H9 (cell line): ENCODE measurements at regions not wholly inside any gene's neighbourhood (a gene's known extent, or its start where the extent isn't known, plus 50 kb on each side); places are given as distances from the start of the nearest gene placed in this dataset.

ENCODE experiments used
- DNase-seq: peaks from one replicate; pipeline ENCODE4 v3.0.0-alpha.2; 2017
- H2AFZ ChIP-seq: one replicate; pipeline ENCODE4 v1.6.1; 2013; ENCODE audit warnings: mild to moderate bottlenecking, low read length, control low read depth, moderate library complexity
- H2AK5ac ChIP-seq: 2 replicates; pipeline ENCODE4 v1.6.1; 2013; ENCODE audit warnings: low read length, control low read depth, mixed read lengths; ENCODE audit not compliant: insufficient read length
- H2BK120ac ChIP-seq: one replicate; pipeline ENCODE4 v1.6.1; 2013; ENCODE audit warnings: low read depth, mild to moderate bottlenecking, low read length, control low read depth, inconsistent platforms; ENCODE audit not compliant: poor library complexity, severe bottlenecking
- H2BK12ac ChIP-seq: 2 replicates; pipeline ENCODE4 v1.6.1; 2013; ENCODE audit warnings: low read length, control low read depth, mixed read lengths, low read depth; ENCODE audit not compliant: insufficient read length
- H2BK15ac ChIP-seq: 2 replicates; pipeline ENCODE4 v1.6.1; 2013; ENCODE audit warnings: low read depth, low read length, control low read depth
- H2BK20ac ChIP-seq: one replicate; pipeline ENCODE4 v1.6.1; 2013; ENCODE audit warnings: low read depth, mild to moderate bottlenecking, low read length, control low read depth, inconsistent platforms; ENCODE audit not compliant: poor library complexity, severe bottlenecking
- H2BK5ac ChIP-seq: 2 replicates; pipeline ENCODE4 v1.6.1; 2013; ENCODE audit warnings: low read length, control low read depth, mixed read lengths; ENCODE audit not compliant: insufficient read length
- H3K14ac ChIP-seq: 2 replicates; pipeline ENCODE4 v1.6.1; 2013; ENCODE audit warnings: low read length, control low read depth; ENCODE audit not compliant: insufficient read depth
- H3K18ac ChIP-seq: 2 replicates; pipeline ENCODE4 v1.6.1; 2013; ENCODE audit warnings: low read depth, mild to moderate bottlenecking, mixed read lengths, low read length, control low read depth; ENCODE audit not compliant: insufficient read length
- H3K23ac ChIP-seq: 2 replicates; pipeline ENCODE4 v1.6.1; 2013; ENCODE audit warnings: low read length, control low read depth, mixed read lengths, low read depth; ENCODE audit not compliant: insufficient read length
- H3K23me2 ChIP-seq: 2 replicates; pipeline ENCODE4 v1.6.1; 2013; ENCODE audit warnings: low read depth, mild to moderate bottlenecking, mixed read lengths, low read length, control low read depth; ENCODE audit not compliant: insufficient read length, poor library complexity, severe bottlenecking
- H3K27ac ChIP-seq: 2 replicates; pipeline ENCODE4 v1.5.1; 2013; ENCODE audit warnings: low read length, control low read depth, mixed read lengths, low read depth; ENCODE audit not compliant: insufficient read length
- H3K27me3 ChIP-seq: 2 replicates; pipeline ENCODE4 v1.6.1; 2013; ENCODE audit warnings: low read length, control low read depth, inconsistent platforms; ENCODE audit not compliant: insufficient read depth
- H3K4ac ChIP-seq: 2 replicates; pipeline ENCODE4 v1.6.1; 2013; ENCODE audit warnings: low read depth, mild to moderate bottlenecking, control low read depth, inconsistent platforms, low read length, moderate library complexity
- H3K4me1 ChIP-seq: 2 replicates; pipeline ENCODE4 v1.6.1; 2013; ENCODE audit warnings: low read length, control low read depth, inconsistent platforms; ENCODE audit not compliant: insufficient read depth
- H3K4me2 ChIP-seq: 2 replicates; pipeline ENCODE4 v1.6.1; 2013; ENCODE audit warnings: low read length, control low read depth, mixed read lengths; ENCODE audit not compliant: insufficient read length, insufficient read depth
- H3K56ac ChIP-seq: 2 replicates; pipeline ENCODE4 v1.6.1; 2013; ENCODE audit warnings: low read depth, mild to moderate bottlenecking, mixed read lengths, low read length, control low read depth; ENCODE audit not compliant: insufficient read length
- H3K79me1 ChIP-seq: 2 replicates; pipeline ENCODE4 v1.6.1; 2013; ENCODE audit warnings: low read depth, mild to moderate bottlenecking, moderate library complexity, low read length, control low read depth, inconsistent platforms; ENCODE audit not compliant: insufficient read depth, poor library complexity, severe bottlenecking
- H3K79me2 ChIP-seq: 2 replicates; pipeline ENCODE4 v1.6.1; 2013; ENCODE audit warnings: low read length, control low read depth, inconsistent platforms; ENCODE audit not compliant: insufficient read depth
- H3K9ac ChIP-seq: 2 replicates; pipeline ENCODE4 v1.6.1; 2013; ENCODE audit warnings: low read length, control low read depth, mixed read lengths; ENCODE audit not compliant: insufficient read length; ENCODE audit errors: extremely low read depth
- H3K9me3 ChIP-seq: one replicate; pipeline ENCODE4 v1.6.1; 2013; ENCODE audit warnings: low read depth, low read length, inconsistent platforms; ENCODE audit not compliant: control insufficient read depth
- H3T11ph ChIP-seq: one replicate; pipeline ENCODE4 v1.6.1; 2013; ENCODE audit warnings: mild to moderate bottlenecking, low read length, control low read depth, inconsistent platforms
- H4K20me1 ChIP-seq: one replicate; pipeline ENCODE4 v1.6.1; 2013; ENCODE audit not compliant: control insufficient read depth, insufficient read length, insufficient read depth
- H4K5ac ChIP-seq: 2 replicates; pipeline ENCODE4 v1.6.1; 2013; ENCODE audit warnings: low read depth, mild to moderate bottlenecking, mixed read lengths, low read length, control low read depth; ENCODE audit not compliant: insufficient read length
- H4K8ac ChIP-seq: replicated peaks from 2 replicates; pipeline ENCODE4 v1.6.1; 2013; ENCODE audit warnings: low read length, control low read depth, mixed read lengths, low read depth; ENCODE audit not compliant: insufficient read length
- H4K91ac ChIP-seq: 2 replicates; pipeline ENCODE4 v1.6.1; 2013; ENCODE audit warnings: low read depth, mild to moderate bottlenecking, moderate library complexity, mixed read lengths, low read length, control low read depth; ENCODE audit not compliant: insufficient read length
- H3K27ac Mint-ChIP-seq, 3 experiments: 2 replicates in 2 of 3; 3 replicates in 1 of 3; pipeline ENCODE4 v1.8.0; 2020 to 2021; ENCODE audit warnings: mixed read lengths in 3 of 3, mild to moderate bottlenecking in 1 of 3, moderate library complexity in 1 of 3
- H3K27me3 Mint-ChIP-seq: 2 replicates; pipeline ENCODE4 v1.8.0; 2021; ENCODE audit warnings: low read depth, mild to moderate bottlenecking, moderate library complexity, mixed read lengths
- H3K36me3 Mint-ChIP-seq, 3 experiments: 2 replicates in 2 of 3; 3 replicates in 1 of 3; pipeline ENCODE4 v1.8.0; 2020 to 2021; ENCODE audit warnings: low read depth in 3 of 3, mixed read lengths in 3 of 3; ENCODE audit not compliant: insufficient read depth in 1 of 3
- H3K4me1 Mint-ChIP-seq, 2 experiments: 2 replicates each; pipeline ENCODE4 v1.8.0; 2020; ENCODE audit warnings: mixed read lengths in 2 of 2
- H3K4me3 Mint-ChIP-seq, 2 experiments: 2 replicates in 1 of 2; 3 replicates in 1 of 2; pipeline ENCODE4 v1.8.0; 2020 to 2021; ENCODE audit warnings: mild to moderate bottlenecking in 2 of 2, mixed read lengths in 2 of 2, moderate library complexity in 1 of 2
- H3K9me3 Mint-ChIP-seq, 2 experiments: 2 replicates in 1 of 2; 3 replicates in 1 of 2; pipeline ENCODE4 v1.8.0; 2020; ENCODE audit warnings: mild to moderate bottlenecking in 2 of 2, mixed read lengths in 2 of 2, moderate library complexity in 1 of 2
- CTCF ChIP-seq: fragments of 200-600 bp; sonication (generic); conservative IDR thresholded peaks from 3 replicates; pipeline ENCODE4 v1.8.0; 2021; ENCODE audit warnings: antibody characterized with exemption, mild to moderate bottlenecking
- WGBS: extraction: QIAGEN DNeasy Blood & Tissue Kit; methylation state at CpG from one replicate; pipeline ENCODE4 v1.1.7; 2013; ENCODE audit warnings: missing lambda C conversion rate, low lambda C conversion rate, mixed read lengths; ENCODE audit not compliant: insufficient read length; ENCODE audit errors: extremely low coverage; 5-methylcytosine and 5-hydroxymethylcytosine counted together

DNA sequence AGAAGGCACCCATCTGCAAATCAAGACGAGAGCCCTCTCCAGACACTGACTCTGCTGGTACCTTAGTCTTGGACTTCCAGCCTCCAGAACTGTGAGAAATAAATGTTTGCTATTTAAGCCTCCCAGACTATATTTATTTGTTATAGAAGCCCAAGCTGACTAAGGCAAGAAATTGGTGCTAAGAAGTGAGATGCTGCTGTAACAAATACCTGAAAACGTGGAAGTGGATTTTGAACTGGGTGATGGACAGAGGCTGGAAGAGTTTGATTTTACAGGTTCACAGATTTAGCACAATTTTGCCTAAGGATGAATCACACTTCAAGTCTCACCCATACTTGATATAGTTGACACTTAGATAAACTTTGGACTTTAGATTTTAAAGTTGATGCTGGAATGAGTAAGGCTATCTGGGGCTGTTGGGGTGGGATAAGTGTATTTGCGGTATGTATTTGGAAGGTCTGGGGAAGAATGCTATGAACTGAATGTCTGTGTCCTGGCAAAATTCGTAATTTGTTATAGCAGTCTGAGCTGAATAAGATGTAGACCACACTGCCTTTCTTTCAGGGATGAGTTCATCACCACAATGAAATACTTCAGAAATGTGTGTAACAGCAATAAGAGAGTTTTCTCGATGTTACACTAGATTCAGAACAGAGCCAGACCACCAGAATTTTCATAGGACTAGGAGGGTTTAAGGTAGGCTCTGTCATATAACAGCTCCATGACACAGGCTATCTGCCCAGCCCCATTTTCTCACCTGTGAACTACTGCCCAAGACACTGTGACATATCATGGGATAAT lies 120.5 kb upstream of the LMCD1 start:
- H3K27me3 ChIP-seq, result no peaks in the 10 kb centered on the region
- no peak overlapping the region for H2BK5ac ChIP-seq
- no peaks in the 10 kb centered on the region for H3K9me3 ChIP-seq
- no peak overlapping the region for H3K4ac ChIP-seq
- H3T11ph ChIP-seq, result no peak overlapping the region
- Mint-ChIP-seq H3K9me3 (peaks cover 4 to 7% of the 10 kb centered on the region in 2 experiments; a peak in 2 of 5 replicates), H3K27me3 (no peaks in the 10 kb centered on the region), H3K4me1 (no peaks in the 10 kb centered on the region), H3K27ac (no peak overlapping the region), H3K4me3 (no peak overlapping the region), H3K36me3 (peaks cover 0 to 10% (median 0%) of the 10 kb centered on the region in 3 experiments; a peak in 3 of 7 replicates)
- no peak for TF ChIP-seq CTCF
- DNase-seq, result no peak
- no peak overlapping the region for H4K8ac ChIP-seq
- no peak overlapping the region for H4K5ac ChIP-seq
- no peak overlapping the region for H2AK5ac ChIP-seq
- no peaks in the 10 kb centered on the region for H4K20me1 ChIP-seq
- no peak overlapping the region for H2BK120ac ChIP-seq
- H2BK12ac ChIP-seq, result no peak overlapping the region
- H3K4me2 ChIP-seq, result no peak overlapping the region
- H3K79me1 ChIP-seq, result no peaks in the 10 kb centered on the region
- no peak overlapping the region for H3K18ac ChIP-seq
- no peak overlapping the region for H4K91ac ChIP-seq
- H2BK15ac ChIP-seq, result no peak overlapping the region
- H3K27ac ChIP-seq, result no peak overlapping the region
- H3K14ac ChIP-seq, result no peak overlapping the region
- H3K79me2 ChIP-seq, result no peaks in the 10 kb centered on the region
- H3K23me2 ChIP-seq, result no peaks in the 10 kb centered on the region
- H2AFZ ChIP-seq, result no peak overlapping the region
- H3K56ac ChIP-seq, result no peak overlapping the region
- H3K9ac ChIP-seq, result no peak overlapping the region
- no peak overlapping the region for H3K23ac ChIP-seq
- no peaks in the 10 kb centered on the region for H3K4me1 ChIP-seq
- H2BK20ac ChIP-seq, result no peak overlapping the region
- WGBS, result 100% methylated on average over 1 of the region's 5 CpGs
